ENCODE measurements at regions not wholly inside any gene's neighbourhood (a gene's known extent, or its start where the extent isn't known, plus 50 kb on each side); places are given as distances from the start of the nearest gene placed in this dataset.

DNA sequence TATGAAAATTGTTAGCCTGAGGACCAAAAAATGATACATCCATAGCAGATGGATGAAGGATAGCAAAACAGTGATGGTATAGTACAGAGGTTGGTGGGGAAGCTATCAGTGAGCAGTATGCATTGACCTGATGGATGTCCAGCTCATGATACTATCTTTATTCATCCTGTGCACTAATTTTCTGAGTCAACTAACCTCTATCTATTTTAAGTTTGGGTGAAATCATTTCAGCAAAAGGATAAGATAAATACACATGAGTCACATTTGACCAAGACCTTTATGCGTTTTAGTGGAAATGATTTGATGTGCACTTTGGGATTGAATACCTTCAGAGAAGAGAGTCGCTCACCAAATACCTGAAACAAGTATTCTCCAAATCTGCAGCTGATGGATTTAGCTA lies 351.0 kb upstream of the NR3C2 start:
- POLR2A ChIA-PET, result no interaction called here
- no peaks in the 10 kb centered on the region for H3K9me3 Mint-ChIP-seq (ENCODE audit: insufficient read depth)

DNA sequence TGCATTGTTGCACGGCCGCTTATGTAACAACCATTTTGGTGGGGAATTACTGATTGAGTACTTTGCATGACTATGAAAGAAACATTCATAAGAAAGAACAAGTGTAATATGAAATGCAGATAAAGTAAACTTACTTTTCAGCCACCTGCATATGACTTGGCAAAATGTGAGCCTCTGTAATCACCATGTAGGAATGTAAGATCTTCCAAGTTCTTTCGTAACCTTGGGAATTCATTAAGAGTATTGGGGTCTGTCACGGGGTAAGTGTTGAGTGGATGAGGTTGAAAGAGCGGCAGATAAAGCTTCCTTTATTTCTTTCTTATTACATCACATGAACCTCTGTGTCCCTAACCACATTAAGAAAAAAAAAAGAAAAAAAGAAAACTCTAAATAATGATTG lies 348.5 kb upstream of the NR3C2 start:
- H3K4me3 ChIP-seq (ENCODE audit: control extremely low read depth in 1 of 5, extremely low read depth in 1 of 5, insufficient read depth in 1 of 5, low read depth in 2 of 5, low read length in 4 of 5), result no peak overlapping the region
- no peak overlapping the region for H2AFZ ChIP-seq (ENCODE audit: insufficient read depth, low read depth, low read length, poor library complexity, severe bottlenecking)
- ChIA-PET POLR2A (no interaction called here), CTCF (no interaction called here)
- WGBS (ENCODE audit: insufficient coverage), result no CpG with 5 or more reads among the region's 5 CpGs
- no peaks in the 10 kb centered on the region for H3K9me3 ChIP-seq (ENCODE audit: control extremely low read depth in 1 of 3, control insufficient read depth in 2 of 3, insufficient read depth in 1 of 3, low read length in 2 of 3)
- ATAC-seq (ENCODE audit: low read depth), result no peak
- no peaks in the 10 kb centered on the region for H3K79me2 ChIP-seq (ENCODE audit: control insufficient read depth, insufficient read depth, low read length)
- TF ChIP-seq, protein P1, sequence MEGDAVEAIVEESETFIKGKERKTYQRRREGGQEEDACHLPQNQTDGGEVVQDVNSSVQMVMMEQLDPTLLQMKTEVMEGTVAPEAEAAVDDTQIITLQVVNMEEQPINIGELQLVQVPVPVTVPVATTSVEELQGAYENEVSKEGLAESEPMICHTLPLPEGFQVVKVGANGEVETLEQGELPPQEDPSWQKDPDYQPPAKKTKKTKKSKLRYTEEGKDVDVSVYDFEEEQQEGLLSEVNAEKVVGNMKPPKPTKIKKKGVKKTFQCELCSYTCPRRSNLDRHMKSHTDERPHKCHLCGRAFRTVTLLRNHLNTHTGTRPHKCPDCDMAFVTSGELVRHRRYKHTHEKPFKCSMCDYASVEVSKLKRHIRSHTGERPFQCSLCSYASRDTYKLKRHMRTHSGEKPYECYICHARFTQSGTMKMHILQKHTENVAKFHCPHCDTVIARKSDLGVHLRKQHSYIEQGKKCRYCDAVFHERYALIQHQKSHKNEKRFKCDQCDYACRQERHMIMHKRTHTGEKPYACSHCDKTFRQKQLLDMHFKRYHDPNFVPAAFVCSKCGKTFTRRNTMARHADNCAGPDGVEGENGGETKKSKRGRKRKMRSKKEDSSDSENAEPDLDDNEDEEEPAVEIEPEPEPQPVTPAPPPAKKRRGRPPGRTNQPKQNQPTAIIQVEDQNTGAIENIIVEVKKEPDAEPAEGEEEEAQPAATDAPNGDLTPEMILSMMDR (IDR thresholded peaks at IDR 0.05), result no peak
- TF ChIP-seq EZH2 (IDR thresholded peaks at IDR 0.05; ENCODE audit: borderline replicate concordance, insufficient read depth, low read depth, low read length, poor library complexity, severe bottlenecking), result no peak
- H3K4me1 ChIP-seq (ENCODE audit: control insufficient read depth in 2 of 2, insufficient read depth in 2 of 2, low read length in 2 of 2), result no peaks in the 10 kb centered on the region
- Mint-ChIP-seq H3K4me3 (no peak overlapping the region), H3K4me1 (no peaks in the 10 kb centered on the region), H3K27ac (no peak overlapping the region), H3K27me3 (no peaks in the 10 kb centered on the region), H3K9me3 (ENCODE audit: insufficient read depth) (no peaks in the 10 kb centered on the region)
- H3K9ac ChIP-seq (ENCODE audit: low read length), result no peak overlapping the region
- DNase-seq, result no peak
- no peaks in the 10 kb centered on the region for H4K20me1 ChIP-seq (ENCODE audit: control insufficient read depth, insufficient read depth, low read length, poor library complexity, severe bottlenecking)
- intact Hi-C loops (cut with micrococcal nuclease), result no loop called here
- H3K36me3 ChIP-seq (replicated peaks in 1 of 2; ENCODE audit: control extremely low read depth in 1 of 2, control insufficient read depth in 1 of 2, extremely low read depth in 1 of 2, insufficient read depth in 2 of 2, low read length in 1 of 2), result no peaks in the 10 kb centered on the region
- no peak overlapping the region for H3K4me2 ChIP-seq (replicated peaks; ENCODE audit: low read depth, low read length, poor library complexity, severe bottlenecking)
- no peak overlapping the region for H3K27ac ChIP-seq (ENCODE audit: low read length in 2 of 2)
- H3K27me3 ChIP-seq (replicated peaks in 1 of 4; ENCODE audit: control extremely low read depth in 1 of 4, control insufficient read depth in 3 of 4, insufficient read depth in 4 of 4, low read length in 3 of 4), result no peaks in the 10 kb centered on the region

More for the DNA sequence above, 351.0 kb upstream of the NR3C2 start:
- no peak overlapping the region for H3K4me3 ChIP-seq (ENCODE audit: control extremely low read depth in 1 of 5, extremely low read depth in 1 of 5, insufficient read depth in 1 of 5, low read depth in 2 of 5, low read length in 4 of 5)
- intact Hi-C loops (cut with micrococcal nuclease), result no loop called here
- no peaks in the 10 kb centered on the region for H3K27me3 ChIP-seq (replicated peaks in 1 of 4; ENCODE audit: control extremely low read depth in 1 of 4, control insufficient read depth in 3 of 4, insufficient read depth in 4 of 4, low read length in 3 of 4)
- WGBS (ENCODE audit: insufficient coverage), result no CpG with 5 or more reads among the region's 2 CpGs
- ATAC-seq (ENCODE audit: low read depth), result no peak
- no peak overlapping the region for H3K27ac ChIP-seq (ENCODE audit: low read length in 2 of 2)
- H3K27ac Mint-ChIP-seq, result no peak overlapping the region
- H3K36me3 ChIP-seq (replicated peaks in 1 of 2; ENCODE audit: control extremely low read depth in 1 of 2, control insufficient read depth in 1 of 2, extremely low read depth in 1 of 2, insufficient read depth in 2 of 2, low read length in 1 of 2), result no peaks in the 10 kb centered on the region
- H3K27me3 Mint-ChIP-seq, result no peaks in the 10 kb centered on the region
- H3K9me3 ChIP-seq (ENCODE audit: control extremely low read depth in 1 of 3, control insufficient read depth in 2 of 3, insufficient read depth in 1 of 3, low read length in 2 of 3), result no peaks in the 10 kb centered on the region
- no peaks in the 10 kb centered on the region for H3K79me2 ChIP-seq (ENCODE audit: control insufficient read depth, insufficient read depth, low read length)
- H3K4me3 Mint-ChIP-seq, result no peak overlapping the region
- H3K9ac ChIP-seq (ENCODE audit: low read length), result no peak overlapping the region
- no peak overlapping the region for H3K4me2 ChIP-seq (replicated peaks; ENCODE audit: low read depth, low read length, poor library complexity, severe bottlenecking)
- no peaks in the 10 kb centered on the region for H3K4me1 Mint-ChIP-seq
- no peak overlapping the region for H2AFZ ChIP-seq (ENCODE audit: insufficient read depth, low read depth, low read length, poor library complexity, severe bottlenecking)
- H4K20me1 ChIP-seq (ENCODE audit: control insufficient read depth, insufficient read depth, low read length, poor library complexity, severe bottlenecking), result no peaks in the 10 kb centered on the region
- H3K4me1 ChIP-seq (ENCODE audit: control insufficient read depth in 2 of 2, insufficient read depth in 2 of 2, low read length in 2 of 2), result no peaks in the 10 kb centered on the region
- TF ChIP-seq EZH2 (IDR thresholded peaks at IDR 0.05; ENCODE audit: borderline replicate concordance, insufficient read depth, low read depth, low read length, poor library complexity, severe bottlenecking), result no peak
- TF ChIP-seq, protein P1 (IDR thresholded peaks at IDR 0.05), result no peak
- DNase-seq, result no peak
- CTCF ChIA-PET, result interaction anchor here (0.6 kb wide), 1 partner anchor 227 kb away, joined by 3 read pairs; no protein-coding TSS in a partner anchor

Data from B cell (primary cell).